Fibroblast of skin of abdomen (primary cell): ENCODE measurements at regions not wholly inside any gene's neighbourhood (a gene's known extent, or its start where the extent isn't known, plus 50 kb on each side); places are given as distances from the start of the nearest gene placed in this dataset.
"Not testable (repeated sequence)": the region's sequence is repeated elsewhere in the genome, so short reads cannot be mapped to it uniquely, and the experiment has no call there.

ENCODE experiments used
- DNase-seq: peaks from one replicate; pipeline ENCODE4 v3.0.0-alpha.2; 2013

DNA sequence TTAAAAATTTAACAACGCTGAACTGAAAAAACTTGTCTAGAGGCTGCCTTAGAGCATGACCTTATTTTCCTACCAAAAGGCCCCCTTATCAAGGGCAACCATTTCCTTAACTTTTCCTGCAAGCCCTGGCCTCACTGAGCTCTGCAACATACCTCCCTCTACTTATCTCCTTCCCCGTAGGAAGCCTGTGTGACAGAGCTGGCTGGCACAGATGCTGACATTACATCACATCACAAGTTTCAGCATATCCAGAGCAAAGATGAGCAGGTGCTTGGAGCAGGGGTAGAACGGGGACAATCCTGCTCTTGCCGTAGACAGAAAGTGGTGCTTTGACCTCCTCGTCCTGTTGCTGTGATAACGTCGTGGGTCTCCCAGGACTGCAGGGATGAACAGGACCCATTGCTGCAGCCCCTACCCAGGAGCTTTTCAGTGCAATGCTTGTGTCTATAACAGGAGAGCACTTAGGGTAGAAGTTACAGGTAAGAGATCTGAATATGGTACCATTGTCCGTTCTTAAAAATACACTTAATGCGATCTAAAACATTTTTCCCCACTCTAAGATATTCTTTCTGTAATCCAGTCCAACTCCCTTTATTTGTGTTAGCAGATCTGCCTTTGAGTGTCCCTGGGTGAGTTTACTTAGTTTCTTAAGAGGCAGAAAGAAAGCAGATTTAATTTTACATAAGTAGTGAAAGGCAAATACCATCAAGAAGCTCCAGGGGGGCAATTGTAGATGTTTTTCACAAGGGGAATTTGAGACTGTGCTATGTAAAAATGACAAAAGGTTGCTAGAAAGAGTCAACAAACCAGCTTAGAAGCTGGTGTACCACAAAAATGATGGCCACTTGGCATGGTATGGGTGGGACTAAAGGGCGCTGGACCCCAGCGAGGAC lies 101.9 kb upstream of the EFNA5 start:
- no peak for DNase-seq

- DNase-seq, result no peak
Observed at GRCh38 chr5:107771926-107772325, 101.2 kb upstream of the EFNA5 start.

DNA sequence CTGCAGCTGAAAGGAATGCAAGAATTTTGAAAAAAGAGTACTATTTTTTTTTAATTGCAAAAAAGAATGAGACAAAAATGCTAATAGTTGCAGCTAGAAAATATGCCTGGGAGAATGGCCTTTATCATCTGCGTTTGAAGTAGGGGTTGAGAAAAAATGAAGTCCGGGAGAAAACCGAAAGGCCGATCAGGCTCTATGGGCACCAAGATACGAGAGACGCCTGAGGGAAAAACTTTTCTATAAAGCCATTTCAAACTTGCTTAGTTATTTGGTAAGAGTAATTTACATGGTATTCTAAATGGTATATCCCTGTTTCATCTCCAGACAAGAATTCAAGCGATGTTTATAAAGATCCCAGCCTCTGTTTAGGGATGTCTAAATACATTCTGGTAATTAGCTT lies 99.3 kb upstream of the EFNA5 start:
- DNase-seq, result no peak

DNA sequence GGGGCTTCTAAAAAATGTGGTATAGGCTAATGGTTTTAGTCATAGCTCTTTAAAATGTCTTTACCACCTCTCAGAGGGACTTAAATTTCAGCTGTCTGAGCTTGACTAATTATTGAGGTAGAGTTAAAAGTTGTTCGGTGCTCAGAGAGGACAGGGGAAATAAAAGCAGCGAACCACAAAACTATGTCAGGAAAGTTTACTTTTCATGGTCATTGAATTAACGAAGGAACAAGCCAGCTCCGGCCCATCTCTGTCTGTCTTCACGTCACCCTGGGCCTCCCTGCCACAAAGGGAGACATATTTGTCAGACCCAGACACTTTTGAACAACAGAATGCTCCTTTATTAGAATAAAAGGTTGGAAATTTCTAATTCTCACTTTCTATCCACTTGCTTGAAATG lies 98.8 kb upstream of the EFNA5 start:
- no peak for DNase-seq

GRCh38 chr5:107766972-107767371 lies 96.2 kb upstream of the EFNA5 start:
- no peak for DNase-seq

GRCh38 chr5:107766439-107766838 lies 95.7 kb upstream of the EFNA5 start:
- DNase-seq, result no peak

- no peak for DNase-seq
Observed at GRCh38 chr5:107765805-107766063, 95.0 kb upstream of the EFNA5 start.

DNA sequence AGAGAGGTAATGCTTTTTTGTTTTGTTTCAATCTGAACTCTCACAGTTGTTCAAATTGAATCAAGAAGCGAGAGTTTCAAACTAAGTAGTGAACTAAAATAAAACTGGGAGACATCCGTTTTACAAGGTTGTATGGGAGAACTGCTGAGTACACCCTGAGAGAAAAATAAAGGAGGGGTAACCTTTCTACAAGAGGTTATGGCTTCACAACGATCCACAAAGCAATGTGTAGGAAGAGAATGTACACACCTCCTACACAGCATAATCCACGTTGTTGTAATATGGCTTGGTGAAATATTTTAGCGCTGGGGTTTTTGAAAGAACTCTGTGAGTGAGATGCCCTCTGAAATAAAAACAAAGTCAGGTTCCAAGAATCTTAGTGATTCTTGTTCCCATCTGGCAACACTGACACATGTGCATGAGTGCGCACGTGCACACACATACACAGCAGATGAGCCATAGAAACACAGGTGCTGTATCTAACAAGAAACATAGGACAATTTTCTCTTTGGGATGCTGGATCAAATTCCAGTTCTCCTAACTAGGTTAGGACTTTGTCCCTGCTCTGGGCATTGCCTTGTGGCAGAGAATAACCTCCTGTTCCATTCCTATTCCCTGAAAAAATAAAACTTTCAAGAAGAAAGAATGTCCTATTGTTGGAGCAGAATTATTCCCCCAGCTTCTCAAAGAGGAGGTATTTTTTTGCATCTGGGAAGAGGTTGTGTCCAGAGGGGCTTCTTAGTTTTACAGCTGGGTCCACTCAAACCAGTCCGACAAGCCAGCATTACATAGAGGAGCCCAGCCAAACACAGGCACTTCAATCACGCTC lies 94.5 kb upstream of the EFNA5 start:
- no peak for DNase-seq

DNA sequence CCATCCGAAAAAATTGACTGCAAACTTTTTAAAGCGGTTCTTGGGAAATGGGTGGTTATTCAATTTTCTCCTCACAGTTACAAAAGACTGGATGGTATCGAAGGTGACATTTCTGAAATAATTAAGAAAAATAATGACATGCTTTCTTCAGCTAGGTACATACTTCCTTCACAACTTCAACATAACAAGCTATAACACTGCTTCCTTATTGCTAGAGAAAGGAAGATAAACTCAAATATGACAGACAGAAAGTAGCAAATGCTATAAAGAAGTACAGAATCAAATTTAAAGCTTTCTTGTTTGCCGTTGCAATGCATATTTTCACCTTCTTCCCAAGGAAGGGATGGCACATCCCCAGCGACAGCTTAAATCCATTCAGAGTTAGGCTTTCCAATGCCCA lies 93.5 kb upstream of the EFNA5 start:
- no peak for DNase-seq

- no peak for DNase-seq
Observed at GRCh38 chr5:107753427-107753826, 82.7 kb upstream of the EFNA5 start.

- DNase-seq, result no peak
Observed at GRCh38 chr5:107744418-107745330, 73.9 kb upstream of the EFNA5 start.

- DNase-seq, result peak; percentile 58
Observed at GRCh38 chr5:107743373-107744000, 72.8 kb upstream of the EFNA5 start.

- no peak for DNase-seq
Observed at GRCh38 chr5:107739661-107740060, 68.9 kb upstream of the EFNA5 start.

DNA sequence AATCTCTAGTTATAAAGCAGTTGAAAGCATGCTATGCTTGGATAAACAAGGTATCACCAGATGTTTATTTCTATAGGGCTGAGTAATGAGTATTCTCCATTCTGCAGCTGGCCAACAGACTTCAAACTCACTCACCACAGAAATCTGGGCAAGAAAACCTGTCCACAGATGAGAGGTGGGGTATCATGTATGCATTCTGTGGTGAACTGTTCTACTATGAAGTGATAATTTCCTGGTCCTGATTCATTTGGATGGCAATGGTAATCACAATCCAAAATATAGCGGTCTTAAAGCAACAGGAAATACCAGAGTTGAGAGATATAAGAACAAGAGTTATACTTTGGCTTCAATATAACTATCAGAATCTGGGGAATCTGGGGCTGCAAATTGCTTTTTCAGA lies 65.9 kb upstream of the EFNA5 start:
- peak; percentile 73 for DNase-seq

DNA sequence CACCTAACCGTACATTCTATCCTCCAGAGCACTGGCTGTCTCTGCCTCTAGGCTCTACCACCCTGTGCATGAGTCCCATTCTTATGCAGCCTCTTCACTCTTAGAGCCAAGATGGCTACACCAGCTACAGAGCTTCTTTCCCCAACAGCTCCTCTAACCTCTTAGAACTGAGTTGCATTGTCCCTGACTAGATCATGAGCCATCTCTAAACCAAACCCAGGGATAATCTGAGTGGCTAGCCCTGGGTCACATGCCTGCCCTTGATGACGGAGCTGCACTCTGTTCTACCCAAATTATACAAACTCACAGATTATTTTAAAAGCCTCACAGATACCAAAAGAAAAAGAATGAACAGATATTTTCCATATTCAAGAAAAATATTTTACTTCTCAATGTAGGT lies 65.4 kb upstream of the EFNA5 start:
- not testable (repeated sequence) for DNase-seq

DNA sequence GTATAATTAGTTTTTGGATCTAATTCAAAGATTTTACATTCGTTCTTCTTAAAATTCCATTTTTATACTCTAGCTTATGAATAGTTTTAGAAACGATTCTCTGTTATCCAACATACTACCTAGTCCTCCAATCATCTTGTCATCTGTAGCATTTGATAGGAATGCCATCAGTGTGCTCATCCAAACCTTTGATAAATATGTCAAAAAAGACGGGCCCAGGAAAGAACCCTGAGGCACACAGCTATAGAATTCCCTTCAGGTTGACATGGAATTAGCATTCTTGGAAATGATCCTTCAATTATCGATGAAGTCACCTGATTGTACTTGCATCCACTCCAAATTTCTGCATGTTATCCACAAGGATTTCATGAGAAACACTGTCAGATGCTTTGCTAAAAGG lies 64.8 kb upstream of the EFNA5 start:
- DNase-seq, result no peak

DNA sequence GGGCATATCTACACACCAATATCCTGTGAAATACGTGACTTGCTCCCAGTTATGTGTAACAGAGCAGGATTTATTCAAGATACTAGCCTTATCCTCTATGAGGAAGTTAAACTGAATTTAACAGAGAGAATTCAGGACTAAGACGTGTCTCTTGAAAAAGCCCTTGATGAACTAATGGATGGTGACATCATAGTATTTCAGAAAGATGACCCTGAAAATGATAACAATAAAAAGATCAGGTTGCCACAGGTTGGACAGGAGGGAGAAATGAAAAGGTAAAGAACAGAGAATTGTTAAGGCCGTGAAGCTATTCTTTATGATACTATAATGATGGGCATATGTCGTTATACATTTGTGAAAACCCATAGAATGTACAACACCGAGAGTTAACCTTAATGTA lies 56.2 kb upstream of the EFNA5 start:
- DNase-seq, result no peak

GRCh38 chr5:107724642-107725041 lies 53.9 kb upstream of the EFNA5 start:
- DNase-seq, result no peak

GRCh38 chr5:107721241-107721640 lies 50.5 kb upstream of the EFNA5 start:
- DNase-seq, result not testable (repeated sequence)
